ENCODE measurements at regions not wholly inside any gene's neighbourhood (a gene's known extent, or its start where the extent isn't known, plus 50 kb on each side); places are given as distances from the start of the nearest gene placed in this dataset.

DNA sequence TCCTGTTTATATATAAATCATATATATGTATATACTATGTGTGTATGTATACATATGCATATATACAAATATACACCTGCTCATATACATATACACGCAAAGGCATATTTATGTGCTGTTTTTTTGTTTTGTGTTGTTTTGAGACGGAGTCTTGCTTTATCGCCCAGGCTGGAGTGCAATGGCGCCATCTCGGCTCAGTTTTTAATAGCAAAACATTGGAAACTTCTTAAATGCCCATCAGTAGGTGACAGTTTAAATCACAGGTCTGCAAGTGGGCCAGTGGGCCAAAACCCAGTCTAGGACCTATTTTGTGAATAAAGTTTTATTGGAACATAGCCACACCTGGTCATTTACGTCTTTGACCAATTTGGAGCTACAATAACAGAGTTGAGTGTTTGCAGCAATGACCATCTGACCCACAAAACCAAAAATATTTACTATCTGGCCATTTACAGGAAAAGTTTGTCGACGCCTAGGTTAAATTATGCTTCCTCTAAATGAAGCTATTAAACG, 132.3 kb downstream of the TOMM20 start:
- no peak for TF ChIP-seq FOXM1 (IDR thresholded peaks at IDR 0.05; ENCODE audit: borderline replicate concordance, low read depth)
- no peak for TF ChIP-seq YY1 (IDR thresholded peaks at IDR 0.05; ENCODE audit: low read depth)
- TF ChIP-seq TAF1 (IDR thresholded peaks at IDR 0.05; ENCODE audit: low read depth): no peak
- no peak for TF ChIP-seq CEBPB (IDR thresholded peaks at IDR 0.05)
- TF ChIP-seq CREB1 (IDR thresholded peaks at IDR 0.05; ENCODE audit: low read depth): no peak
- TF ChIP-seq RAD21 (IDR thresholded peaks at IDR 0.05; ENCODE audit: low read depth): no peak
- TF ChIP-seq ZBTB7A (IDR thresholded peaks at IDR 0.05; ENCODE audit: low read depth): no peak
- no peak for TF ChIP-seq TEAD4 (IDR thresholded peaks at IDR 0.05)
- TF ChIP-seq TCF12 (IDR thresholded peaks at IDR 0.05; ENCODE audit: low read depth): no peak

DNA sequence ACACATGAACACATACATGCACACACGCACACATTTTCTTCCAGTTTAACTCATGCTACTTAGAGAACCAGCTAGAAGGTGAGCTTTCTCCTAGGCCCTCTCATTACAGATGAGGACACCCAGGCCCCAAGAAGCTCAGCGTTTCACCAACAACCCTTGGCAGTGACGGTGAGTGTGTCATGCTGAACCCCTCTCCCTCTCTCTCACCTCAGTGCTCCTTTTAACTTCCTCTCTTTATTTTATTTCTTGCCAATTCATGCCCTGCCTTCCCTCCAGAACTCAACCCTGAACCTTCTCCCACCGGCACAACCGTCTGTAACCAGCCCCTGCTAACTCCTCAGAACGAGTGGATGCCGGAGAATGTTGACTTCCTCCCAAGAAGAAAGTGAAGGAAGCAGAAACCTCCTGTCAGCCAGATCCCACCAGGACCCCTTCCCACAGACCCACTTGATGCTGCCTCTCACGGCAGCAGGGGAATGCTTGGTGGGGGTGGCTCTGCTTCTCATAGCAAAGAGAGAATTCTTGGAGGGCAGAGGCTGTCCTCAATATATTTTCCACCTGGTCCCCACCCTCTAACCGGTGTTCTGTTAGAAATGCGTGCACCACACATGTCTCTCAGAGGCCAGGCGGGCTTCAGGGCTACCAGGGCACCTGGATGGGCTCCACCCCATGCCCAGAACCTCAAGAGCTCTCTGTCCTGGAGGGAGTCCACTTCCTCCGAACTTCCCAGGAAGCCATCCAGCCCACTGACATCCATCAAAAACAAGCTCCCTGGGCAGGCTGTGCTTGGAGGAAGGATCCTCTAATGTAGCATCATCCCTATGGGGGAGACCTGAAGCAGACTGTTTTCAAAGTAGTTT, 134.0 kb downstream of the TOMM20 start:
- TF ChIP-seq TCF12 (IDR thresholded peaks at IDR 0.05; ENCODE audit: low read depth): no peak
- TF ChIP-seq, protein P1, sequence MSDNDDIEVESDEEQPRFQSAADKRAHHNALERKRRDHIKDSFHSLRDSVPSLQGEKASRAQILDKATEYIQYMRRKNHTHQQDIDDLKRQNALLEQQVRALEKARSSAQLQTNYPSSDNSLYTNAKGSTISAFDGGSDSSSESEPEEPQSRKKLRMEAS (IDR thresholded peaks at IDR 0.05): no peak
- no peak for TF ChIP-seq EGR1 (IDR thresholded peaks at IDR 0.05)
- TF ChIP-seq NFIC (IDR thresholded peaks at IDR 0.05): no peak
- no peak for TF ChIP-seq CREB1 (IDR thresholded peaks at IDR 0.05; ENCODE audit: low read depth)
- TF ChIP-seq REST (IDR thresholded peaks at IDR 0.05; ENCODE audit: low read depth): no peak
- no peak for TF ChIP-seq TEAD4 (IDR thresholded peaks at IDR 0.05)

DNA sequence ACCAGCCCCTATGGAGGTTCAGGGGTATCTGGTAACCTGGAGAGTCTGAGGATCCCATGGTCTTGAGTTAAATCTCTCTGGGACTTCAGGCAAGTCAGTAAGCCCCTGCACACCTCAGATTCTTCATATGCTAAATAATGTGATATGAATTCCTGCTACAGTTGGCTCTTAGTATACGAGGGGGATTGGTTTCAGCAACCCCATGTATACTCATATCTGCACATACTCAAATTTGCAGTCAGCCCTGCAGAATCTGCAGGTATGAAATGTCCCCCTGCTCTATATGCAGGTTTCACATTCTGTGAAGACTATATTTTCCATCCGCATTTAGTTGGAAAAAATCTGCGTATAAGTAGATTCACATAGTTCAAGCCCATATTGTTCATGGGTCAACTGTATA, 136.6 kb downstream of the TOMM20 start:
- TF ChIP-seq USF1 (IDR thresholded peaks at IDR 0.05) (no peak), TCF12 (IDR thresholded peaks at IDR 0.05; ENCODE audit: low read depth) (no peak), ZBTB7A (IDR thresholded peaks at IDR 0.05; ENCODE audit: low read depth) (no peak), CREB1 (IDR thresholded peaks at IDR 0.05; ENCODE audit: low read depth) (no peak), CEBPB (IDR thresholded peaks at IDR 0.05) (no peak), RAD21 (IDR thresholded peaks at IDR 0.05; ENCODE audit: low read depth) (no peak), TAF1 (IDR thresholded peaks at IDR 0.05; ENCODE audit: low read depth) (no peak), EGR1 (IDR thresholded peaks at IDR 0.05) (no peak), EP300 (IDR thresholded peaks at IDR 0.05; ENCODE audit: borderline replicate concordance) (no peak), NFIC (IDR thresholded peaks at IDR 0.05) (no peak), REST (IDR thresholded peaks at IDR 0.05; ENCODE audit: low read depth) (no peak), TEAD4 (IDR thresholded peaks at IDR 0.05) (no peak), YY1 (IDR thresholded peaks at IDR 0.05; ENCODE audit: low read depth) (no peak), FOXM1 (IDR thresholded peaks at IDR 0.05; ENCODE audit: borderline replicate concordance, low read depth) (no peak)
- TF ChIP-seq, protein P1 (IDR thresholded peaks at IDR 0.05): no peak

DNA sequence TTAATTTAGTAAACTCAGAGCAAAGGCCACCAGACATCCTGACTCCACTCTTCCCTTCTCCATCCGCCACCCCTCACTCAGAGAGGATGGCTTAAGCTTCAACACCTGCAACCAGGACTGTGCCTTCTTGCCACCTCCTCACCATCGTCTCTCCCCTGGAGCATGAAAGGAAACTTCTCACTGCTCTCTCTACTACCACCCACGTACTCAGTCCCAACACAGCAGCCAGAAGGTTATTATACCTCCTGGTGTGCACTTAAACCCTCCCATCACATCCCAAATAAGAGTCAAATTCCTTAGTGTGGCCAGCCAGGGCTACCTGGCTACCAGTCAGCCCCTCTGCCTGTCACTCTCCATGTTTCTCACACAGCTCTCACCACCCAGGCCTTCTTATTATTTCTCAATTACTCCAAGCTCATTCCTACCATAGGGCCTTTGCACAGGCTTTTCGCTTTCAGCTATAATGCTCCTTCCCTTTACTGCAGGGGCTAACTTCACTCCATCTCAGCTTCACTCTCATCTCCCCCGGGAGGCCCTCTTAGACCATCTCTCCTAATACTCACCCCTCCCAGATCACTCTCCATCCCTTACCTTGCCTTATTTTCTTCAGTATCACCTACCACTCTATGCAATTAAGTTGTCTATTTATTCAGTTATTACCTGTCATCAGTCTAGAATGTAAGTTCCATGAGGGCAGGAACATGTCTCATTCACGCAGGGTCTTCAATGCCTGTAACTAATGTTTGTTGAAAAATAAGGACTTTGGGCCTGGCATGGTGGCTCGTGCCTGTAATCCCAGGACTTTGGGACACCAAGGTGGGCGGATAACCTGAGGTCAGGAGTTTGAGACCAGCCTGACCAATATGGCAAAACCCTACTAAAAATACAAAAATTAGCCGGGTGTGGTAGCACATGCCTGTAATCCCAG, 137.5 kb downstream of the TOMM20 start:
- TF ChIP-seq EGR1 (IDR thresholded peaks at IDR 0.05) (peak; percentile 48; the same call in 1 of the 2 replicates), NFIC (IDR thresholded peaks at IDR 0.05) (no peak)

- no peak for TF ChIP-seq ZBTB7A (IDR thresholded peaks at IDR 0.05; ENCODE audit: low read depth)
- TF ChIP-seq EGR1 (IDR thresholded peaks at IDR 0.05): no peak
- no peak for TF ChIP-seq TCF12 (IDR thresholded peaks at IDR 0.05; ENCODE audit: low read depth)
- TF ChIP-seq TEAD4 (IDR thresholded peaks at IDR 0.05): no peak
- no peak for TF ChIP-seq EP300 (IDR thresholded peaks at IDR 0.05; ENCODE audit: borderline replicate concordance)
These were observed 138.3 kb downstream of the TOMM20 start for GRCh38 chr1:234990328-234990675.
